Kidney epithelial cell (primary cell): ENCODE measurements at regions not wholly inside any gene's neighbourhood (a gene's known extent, or its start where the extent isn't known, plus 50 kb on each side); places are given as distances from the start of the nearest gene placed in this dataset.
"Not testable (repeated sequence)": the region's sequence is repeated elsewhere in the genome, so short reads cannot be mapped to it uniquely, and the experiment has no call there.

Experiments
- DNase-seq: peaks from one replicate; pipeline ENCODE4 v3.0.0-alpha.2; 2010; ENCODE audit warnings: low read depth
- H3K27me3 ChIP-seq: 2 replicates; pipeline ENCODE4 v1.6.0; 2011; ENCODE audit warnings: low read length; ENCODE audit not compliant: control insufficient read depth, insufficient read depth
- H3K36me3 ChIP-seq: 2 replicates; pipeline ENCODE4 v1.5.1; 2011; ENCODE audit warnings: low read length; ENCODE audit not compliant: control insufficient read depth, insufficient read depth
- H3K4me3 ChIP-seq: 2 replicates; pipeline ENCODE4 v1.5.1; 2011; ENCODE audit warnings: low read depth, mild to moderate bottlenecking, control low read depth, low read length
- CTCF ChIP-seq: IDR thresholded peaks from 2 replicates; pipeline ENCODE4 v1.5.1; 2011; ENCODE audit warnings: mild to moderate bottlenecking, moderate library complexity, low read length, control low read depth, inconsistent platforms; ENCODE audit not compliant: insufficient read depth, poor library complexity, severe bottlenecking

DNA sequence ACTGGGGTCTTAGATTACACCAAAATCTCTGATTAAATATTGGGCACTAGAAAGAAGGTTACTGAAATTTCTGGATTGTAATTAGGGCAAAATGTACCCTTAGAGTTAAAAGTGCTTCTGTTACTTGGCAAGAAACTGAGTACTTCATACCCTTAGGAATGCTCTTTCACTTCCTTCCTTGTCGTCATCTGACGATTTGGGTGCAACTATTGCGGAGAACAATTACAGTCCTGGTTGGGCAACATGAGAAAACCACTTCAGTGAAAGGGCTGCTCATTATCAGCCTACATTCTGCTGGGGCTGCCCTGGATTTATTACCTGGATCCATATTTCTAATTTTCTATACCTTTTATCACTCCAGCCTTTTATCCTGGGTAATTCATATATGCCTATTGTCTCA lies 348.5 kb upstream of the MDGA2 start:
- no peak for DNase-seq
- Histone ChIP-seq H3K36me3 (no peaks in the 10 kb centered on the region), H3K27me3 (no peaks in the 10 kb centered on the region), H3K4me3 (no peak overlapping the region)
- TF ChIP-seq CTCF = no peak

DNA sequence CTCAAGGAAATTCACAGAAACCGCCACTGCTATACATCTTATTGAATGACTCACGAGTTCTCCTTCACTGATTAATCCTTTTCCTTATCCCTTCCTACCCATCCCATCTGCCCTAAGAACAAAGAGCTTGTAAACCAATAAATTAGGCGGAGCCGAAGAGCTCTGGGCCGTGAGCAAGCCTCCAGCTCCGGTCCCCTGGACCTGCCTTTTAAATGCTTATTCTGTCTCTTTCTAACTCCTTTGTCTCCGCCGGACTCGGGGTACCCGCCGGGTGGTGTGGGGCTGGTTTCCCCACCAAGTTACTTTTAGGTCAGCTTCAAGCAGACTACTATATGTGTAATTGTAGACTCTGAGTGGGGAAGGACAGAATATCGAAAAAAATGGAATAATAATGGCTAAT lies 336.1 kb upstream of the MDGA2 start:
- H3K4me3 ChIP-seq, H3K27me3 ChIP-seq, DNase-seq, H3K36me3 ChIP-seq: not testable (repeated sequence)

- no peaks in the 10 kb centered on the region for H3K36me3 ChIP-seq
- no peak for DNase-seq
- no peaks in the 10 kb centered on the region for H3K27me3 ChIP-seq
- no peak overlapping the region for H3K4me3 ChIP-seq
- no peak for TF ChIP-seq CTCF
These were observed 333.2 kb upstream of the MDGA2 start for GRCh38 chr14:48008646-48009045.

GRCh38 chr14:48005986-48006385 lies 330.6 kb upstream of the MDGA2 start:
- no peak for TF ChIP-seq CTCF
- Histone ChIP-seq H3K27me3 (no peaks in the 10 kb centered on the region), H3K36me3 (no peaks in the 10 kb centered on the region), H3K4me3 (no peak overlapping the region)
- DNase-seq = no peak

DNA sequence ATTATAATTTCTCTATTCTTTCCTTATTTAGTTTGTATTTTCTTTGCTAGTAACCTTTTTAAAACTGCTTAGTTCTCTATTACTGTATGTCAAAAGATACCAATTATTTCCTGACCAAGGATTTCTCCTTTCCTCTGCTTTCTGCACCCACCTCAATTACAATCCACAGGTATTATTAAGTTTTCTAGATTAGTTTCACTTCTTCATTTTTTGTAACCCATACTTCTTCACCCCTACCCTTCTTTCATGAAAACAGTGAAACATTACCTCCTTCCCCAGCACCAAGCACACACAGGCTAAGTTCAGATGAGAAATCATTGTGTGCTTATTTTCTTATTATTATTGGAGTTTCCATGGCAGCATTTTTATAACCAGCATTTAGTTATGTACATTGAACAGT lies 318.5 kb upstream of the MDGA2 start:
- no peak for TF ChIP-seq CTCF
- Histone ChIP-seq H3K36me3 (no peaks in the 10 kb centered on the region), H3K27me3 (no peaks in the 10 kb centered on the region), H3K4me3 (no peak overlapping the region)
- no peak for DNase-seq

DNA sequence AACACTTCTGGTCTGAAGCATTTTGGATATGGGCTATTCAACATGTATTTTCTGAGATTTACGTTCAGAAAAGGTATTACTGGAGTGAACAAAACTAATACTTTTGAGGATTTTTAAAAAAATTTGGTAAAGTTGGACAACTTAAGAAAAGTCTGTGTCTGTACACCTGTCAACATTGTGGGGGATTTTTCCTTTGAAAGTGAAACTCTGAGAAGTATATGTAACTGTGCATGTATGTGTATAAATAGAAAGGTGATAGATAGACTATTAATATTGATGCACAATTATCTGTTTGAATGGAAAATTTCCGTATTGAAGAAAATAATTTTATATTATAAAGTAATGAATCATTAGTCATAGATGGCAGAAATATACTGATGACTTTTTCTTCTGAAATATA lies 312.8 kb upstream of the MDGA2 start:
- DNase-seq = no peak
- no peaks in the 10 kb centered on the region for H3K27me3 ChIP-seq
- no peak for TF ChIP-seq CTCF
- no peaks in the 10 kb centered on the region for H3K36me3 ChIP-seq
- no peak overlapping the region for H3K4me3 ChIP-seq

GRCh38 chr14:47978871-47979270 lies 303.5 kb upstream of the MDGA2 start:
- no peak for TF ChIP-seq CTCF
- H3K36me3 ChIP-seq = no peaks in the 10 kb centered on the region
- no peak for DNase-seq
- H3K27me3 ChIP-seq = no peaks in the 10 kb centered on the region
- H3K4me3 ChIP-seq = no peak overlapping the region
